PC-9 (cell line): ENCODE measurements at regions not wholly inside any gene's neighbourhood (a gene's known extent, or its start where the extent isn't known, plus 50 kb on each side); places are given as distances from the start of the nearest gene placed in this dataset.

Source experiments
- BruUV-seq: library from RNA; stranded (reverse); fragments of 400-500 nt; replicated peaks from 2 replicates; lab custom pipeline; 2021; lab: Mats Ljungman, UMichigan
- CTCF ChIA-PET: fragments of 300-600 bp; sonication (Branson Sonifier 250); formaldehyde crosslinking; loops from one replicate; lab custom pipeline; 2022; ENCODE audit warnings: antibody characterized with exemption; lab: Charles Lee
- POLR2A ChIA-PET: fragments of 300-600 bp; sonication (Branson Sonifier 250); formaldehyde crosslinking; loops from one replicate; lab custom pipeline; 2022; ENCODE audit warnings: antibody characterized with exemption; ENCODE audit not compliant: unreplicated experiment; lab: Charles Lee
- DNase-seq, 2 experiments: peaks; one replicate each; pipeline versions ENCODE4 v3.0.0 to v3.0.0-alpha.2; 2015 to 2022; ENCODE audit warnings: mixed read lengths in 1 of 2
- H2AFZ ChIP-seq: fragments of 200-600 bp; sonication (generic); 2 replicates; pipeline ENCODE4 v1.8.1; 2017; ENCODE audit warnings: antibody characterized with exemption
- H3F3A ChIP-seq: fragments of 200-600 bp; sonication (generic); 2 replicates; pipeline ENCODE4 v1.8.1; 2017; ENCODE audit warnings: antibody characterized with exemption, mild to moderate bottlenecking, low read depth; ENCODE audit not compliant: insufficient read depth
- H3K27ac ChIP-seq: fragments of 200-600 bp; sonication (generic); 2 replicates; pipeline ENCODE4 v1.6.1; 2016; ENCODE audit warnings: mixed run types
- H3K27me3 ChIP-seq: fragments of 200-600 bp; sonication (generic); 2 replicates; pipeline ENCODE4 v1.6.1; 2016; ENCODE audit warnings: low read depth, mixed run types; ENCODE audit not compliant: insufficient read depth
- H3K36me3 ChIP-seq: fragments of 200-600 bp; sonication (generic); 2 replicates; pipeline ENCODE4 v1.6.1; 2016; ENCODE audit warnings: low read depth, mixed run types
- H3K4me1 ChIP-seq: fragments of 200-600 bp; sonication (generic); replicated peaks from 2 replicates; pipeline ENCODE4 v1.6.1; 2016; ENCODE audit warnings: mixed run types; ENCODE audit not compliant: insufficient read depth
- H3K4me2 ChIP-seq: fragments of 200-600 bp; sonication (generic); 2 replicates; pipeline ENCODE4 v1.6.1; 2017; ENCODE audit warnings: mixed run types
- H3K4me3 ChIP-seq: fragments of 200-600 bp; sonication (generic); 2 replicates; pipeline ENCODE4 v1.6.1; 2016; ENCODE audit warnings: mixed run types
- H3K79me2 ChIP-seq: fragments of 200-600 bp; sonication (generic); 2 replicates; pipeline ENCODE4 v1.6.1; 2017; ENCODE audit warnings: low read depth, mixed run types
- H3K9me2 ChIP-seq: fragments of 200-600 bp; sonication (generic); 2 replicates; pipeline ENCODE4 v1.8.1; 2017; ENCODE audit warnings: mild to moderate bottlenecking; ENCODE audit not compliant: insufficient read depth
- H3K9me3 ChIP-seq: fragments of 200-600 bp; sonication (generic); 2 replicates; pipeline ENCODE4 v1.8.1; 2016; ENCODE audit warnings: low read depth; ENCODE audit not compliant: insufficient read depth
- H4K20me1 ChIP-seq: fragments of 200-600 bp; sonication (generic); 2 replicates; pipeline ENCODE4 v1.8.1; 2017; ENCODE audit not compliant: insufficient read depth
- CTCF ChIP-seq: fragments of 200-600 bp; sonication (generic); conservative IDR thresholded peaks from 2 replicates; pipeline ENCODE4 v1.6.1; 2017; ENCODE audit warnings: mixed run types, antibody characterized with exemption, mild to moderate bottlenecking, moderate library complexity
- EZH2 ChIP-seq: fragments of 200-600 bp; sonication (generic); IDR thresholded peaks from 2 replicates; pipeline ENCODE4 v1.8.0; 2017; ENCODE audit warnings: antibody characterized with exemption, low read depth
- intact Hi-C: fragments of 100-400 bp; cut with micrococcal nuclease; formaldehyde crosslinking; loops from one replicate; pipeline ENCODE4 v1.10.0; 2022; ENCODE audit not compliant: unreplicated experiment

- H2AFZ ChIP-seq: no peak overlapping the region
- H3K36me3 ChIP-seq: no peaks in the 10 kb centered on the region
- intact Hi-C loops: no loop called here
- H3F3A ChIP-seq: no peaks in the 10 kb centered on the region
- H4K20me1 ChIP-seq: no peaks in the 10 kb centered on the region
- H3K4me3 ChIP-seq: no peak overlapping the region
- no TSS peak for BruUV-seq
- no peaks in the 10 kb centered on the region for H3K9me2 ChIP-seq
- no peaks in the 10 kb centered on the region for H3K79me2 ChIP-seq
- no peaks in the 10 kb centered on the region for H3K9me3 ChIP-seq
- DNase-seq: no peak
- H3K4me1 ChIP-seq: no peaks in the 10 kb centered on the region
- no peak overlapping the region for H3K4me2 ChIP-seq
- H3K27me3 ChIP-seq: no peaks in the 10 kb centered on the region
- POLR2A ChIA-PET: no interaction called here
- no peak overlapping the region for H3K27ac ChIP-seq
- CTCF ChIA-PET: no interaction called here
- TF ChIP-seq EZH2 (no peak), CTCF (no peak)
Observed at GRCh38 chrY:15478348-15478963, 954.1 kb downstream of the NLGN4Y start.

GRCh38 chrY:15500536-15500935 lies 976.2 kb downstream of the NLGN4Y start:
- Histone ChIP-seq H3K9me2 (no peaks in the 10 kb centered on the region), H2AFZ (no peak overlapping the region), H4K20me1 (no peaks in the 10 kb centered on the region), H3K4me1 (no peaks in the 10 kb centered on the region), H3K79me2 (no peaks in the 10 kb centered on the region), H3K4me3 (no peak overlapping the region), H3K27ac (no peak overlapping the region), H3K4me2 (no peak overlapping the region), H3K27me3 (no peaks in the 10 kb centered on the region), H3K9me3 (no peaks in the 10 kb centered on the region), H3K36me3 (no peaks in the 10 kb centered on the region), H3F3A (no peaks in the 10 kb centered on the region)
- no TSS peak for BruUV-seq
- intact Hi-C loops: no loop called here
- TF ChIP-seq CTCF: no peak
- ChIA-PET CTCF (no interaction called here), POLR2A (no interaction called here)
- DNase-seq: no peak

- no peaks in the 10 kb centered on the region for H4K20me1 ChIP-seq
- CTCF ChIA-PET: no interaction called here
- intact Hi-C loops: no loop called here
Observed at GRCh38 chrY:15501181-15501580, 976.9 kb downstream of the NLGN4Y start.

More at GRCh38 chrY:15501181-15501580, 976.9 kb downstream of the NLGN4Y start:
- TF ChIP-seq CTCF: no peak
- TF ChIP-seq EZH2: no peak
- Histone ChIP-seq H3K27me3 (no peaks in the 10 kb centered on the region), H3K36me3 (no peaks in the 10 kb centered on the region), H3K4me3 (no peak overlapping the region), H3F3A (no peaks in the 10 kb centered on the region), H3K79me2 (no peaks in the 10 kb centered on the region), H3K9me2 (no peaks in the 10 kb centered on the region), H3K4me2 (no peak overlapping the region), H3K9me3 (no peaks in the 10 kb centered on the region), H3K27ac (no peak overlapping the region), H3K4me1 (no peaks in the 10 kb centered on the region), H2AFZ (no peak overlapping the region)
- no peak for DNase-seq
- no TSS peak for BruUV-seq
- POLR2A ChIA-PET: no interaction called here
